ENCODE measurements at regions not wholly inside any gene's neighbourhood (a gene's known extent, or its start where the extent isn't known, plus 50 kb on each side); places are given as distances from the start of the nearest gene placed in this dataset.

DNA sequence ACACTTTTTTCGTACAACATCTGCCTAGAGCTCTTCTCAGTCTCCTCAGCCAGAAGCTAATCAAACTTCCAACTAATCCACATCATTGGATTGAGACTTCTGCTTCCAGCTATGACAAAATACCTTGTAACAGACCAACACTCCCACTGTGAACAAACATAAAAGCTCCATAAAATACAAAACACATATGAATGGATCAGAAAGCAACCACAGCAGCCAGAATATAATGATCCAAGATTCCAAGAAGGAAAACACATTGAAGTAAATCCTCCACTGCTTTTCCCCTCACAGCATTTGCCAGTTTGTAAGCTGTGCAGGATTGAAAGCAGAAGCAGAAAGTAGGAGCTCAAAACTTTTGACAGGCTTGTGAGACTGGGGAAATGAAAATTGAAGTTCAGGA lies 863.2 kb downstream of the TUSC7 start (continued):
- TF ChIP-seq, protein P1, sequence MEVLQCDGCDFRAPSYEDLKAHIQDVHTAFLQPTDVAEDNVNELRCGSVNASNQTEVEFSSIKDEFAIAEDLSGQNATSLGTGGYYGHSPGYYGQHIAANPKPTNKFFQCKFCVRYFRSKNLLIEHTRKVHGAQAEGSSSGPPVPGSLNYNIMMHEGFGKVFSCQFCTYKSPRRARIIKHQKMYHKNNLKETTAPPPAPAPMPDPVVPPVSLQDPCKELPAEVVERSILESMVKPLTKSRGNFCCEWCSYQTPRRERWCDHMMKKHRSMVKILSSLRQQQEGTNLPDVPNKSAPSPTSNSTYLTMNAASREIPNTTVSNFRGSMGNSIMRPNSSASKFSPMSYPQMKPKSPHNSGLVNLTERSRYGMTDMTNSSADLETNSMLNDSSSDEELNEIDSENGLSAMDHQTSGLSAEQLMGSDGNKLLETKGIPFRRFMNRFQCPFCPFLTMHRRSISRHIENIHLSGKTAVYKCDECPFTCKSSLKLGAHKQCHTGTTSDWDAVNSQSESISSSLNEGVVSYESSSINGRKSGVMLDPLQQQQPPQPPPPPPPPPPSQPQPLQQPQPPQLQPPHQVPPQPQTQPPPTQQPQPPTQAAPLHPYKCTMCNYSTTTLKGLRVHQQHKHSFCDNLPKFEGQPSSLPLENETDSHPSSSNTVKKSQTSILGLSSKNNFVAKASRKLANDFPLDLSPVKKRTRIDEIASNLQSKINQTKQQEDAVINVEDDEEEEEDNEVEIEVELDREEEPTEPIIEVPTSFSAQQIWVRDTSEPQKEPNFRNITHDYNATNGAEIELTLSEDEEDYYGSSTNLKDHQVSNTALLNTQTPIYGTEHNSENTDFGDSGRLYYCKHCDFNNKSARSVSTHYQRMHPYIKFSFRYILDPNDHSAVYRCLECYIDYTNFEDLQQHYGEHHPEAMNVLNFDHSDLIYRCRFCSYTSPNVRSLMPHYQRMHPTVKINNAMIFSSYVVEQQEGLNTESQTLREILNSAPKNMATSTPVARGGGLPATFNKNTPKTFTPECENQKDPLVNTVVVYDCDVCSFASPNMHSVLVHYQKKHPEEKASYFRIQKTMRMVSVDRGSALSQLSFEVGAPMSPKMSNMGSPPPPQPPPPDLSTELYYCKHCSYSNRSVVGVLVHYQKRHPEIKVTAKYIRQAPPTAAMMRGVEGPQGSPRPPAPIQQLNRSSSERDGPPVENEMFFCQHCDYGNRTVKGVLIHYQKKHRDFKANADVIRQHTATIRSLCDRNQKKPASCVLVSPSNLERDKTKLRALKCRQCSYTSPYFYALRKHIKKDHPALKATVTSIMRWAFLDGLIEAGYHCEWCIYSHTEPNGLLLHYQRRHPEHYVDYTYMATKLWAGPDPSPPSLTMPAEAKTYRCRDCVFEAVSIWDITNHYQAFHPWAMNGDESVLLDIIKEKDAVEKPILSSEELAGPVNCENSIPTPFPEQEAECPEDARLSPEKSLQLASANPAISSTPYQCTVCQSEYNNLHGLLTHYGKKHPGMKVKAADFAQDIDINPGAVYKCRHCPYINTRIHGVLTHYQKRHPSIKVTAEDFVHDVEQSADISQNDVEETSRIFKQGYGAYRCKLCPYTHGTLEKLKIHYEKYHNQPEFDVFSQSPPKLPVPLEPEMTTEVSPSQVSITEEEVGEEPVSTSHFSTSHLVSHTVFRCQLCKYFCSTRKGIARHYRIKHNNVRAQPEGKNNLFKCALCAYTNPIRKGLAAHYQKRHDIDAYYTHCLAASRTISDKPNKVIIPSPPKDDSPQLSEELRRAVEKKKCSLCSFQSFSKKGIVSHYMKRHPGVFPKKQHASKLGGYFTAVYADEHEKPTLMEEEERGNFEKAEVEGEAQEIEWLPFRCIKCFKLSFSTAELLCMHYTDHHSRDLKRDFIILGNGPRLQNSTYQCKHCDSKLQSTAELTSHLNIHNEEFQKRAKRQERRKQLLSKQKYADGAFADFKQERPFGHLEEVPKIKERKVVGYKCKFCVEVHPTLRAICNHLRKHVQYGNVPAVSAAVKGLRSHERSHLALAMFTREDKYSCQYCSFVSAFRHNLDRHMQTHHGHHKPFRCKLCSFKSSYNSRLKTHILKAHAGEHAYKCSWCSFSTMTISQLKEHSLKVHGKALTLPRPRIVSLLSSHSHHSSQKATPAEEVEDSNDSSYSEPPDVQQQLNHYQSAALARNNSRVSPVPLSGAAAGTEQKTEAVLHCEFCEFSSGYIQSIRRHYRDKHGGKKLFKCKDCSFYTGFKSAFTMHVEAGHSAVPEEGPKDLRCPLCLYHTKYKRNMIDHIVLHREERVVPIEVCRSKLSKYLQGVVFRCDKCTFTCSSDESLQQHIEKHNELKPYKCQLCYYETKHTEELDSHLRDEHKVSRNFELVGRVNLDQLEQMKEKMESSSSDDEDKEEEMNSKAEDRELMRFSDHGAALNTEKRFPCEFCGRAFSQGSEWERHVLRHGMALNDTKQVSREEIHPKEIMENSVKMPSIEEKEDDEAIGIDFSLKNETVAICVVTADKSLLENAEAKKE (CRISPR knock-in tag; IDR thresholded peaks at IDR 0.05): no peak

DNA sequence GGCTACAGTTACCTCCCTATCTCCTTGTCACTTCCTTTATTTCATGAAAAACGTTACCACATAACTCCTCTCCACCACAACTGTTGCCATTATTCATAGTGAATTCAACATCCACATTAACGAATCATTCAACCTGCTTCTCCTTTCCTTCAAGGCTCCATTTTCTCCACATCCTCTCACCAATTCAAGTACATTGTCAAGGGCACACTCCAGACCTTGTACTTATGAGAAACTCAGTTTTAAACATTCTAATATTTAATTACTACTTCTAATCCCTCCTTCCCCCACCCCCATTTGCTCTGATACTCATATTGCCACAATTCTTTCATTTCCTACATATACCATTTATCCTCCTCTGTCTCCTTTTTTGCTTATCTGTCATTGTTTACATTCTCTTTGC lies 871.2 kb downstream of the TUSC7 start:
- Histone ChIP-seq H3K36me3 (ENCODE audit: insufficient read depth) (no peaks in the 10 kb centered on the region), H3K4me3 (no peak overlapping the region), H3K9me2 (ENCODE audit: insufficient read depth) (peaks cover 18% of the 10 kb centered on the region), H3K4me2 (no peak overlapping the region), H3K27me3 (ENCODE audit: insufficient read depth) (no peaks in the 10 kb centered on the region), H4K20me1 (replicated peaks; ENCODE audit: insufficient read depth) (no peaks in the 10 kb centered on the region), H3K4me1 (ENCODE audit: insufficient read depth) (no peaks in the 10 kb centered on the region), H3K79me2 (replicated peaks; ENCODE audit: insufficient read depth) (no peaks in the 10 kb centered on the region), H3F3A (replicated peaks; ENCODE audit: low read depth) (no peaks in the 10 kb centered on the region), H3K27ac (ENCODE audit: low read depth) (no peak overlapping the region), H2AFZ (no peak overlapping the region)
- ATAC-seq (no peak), DNase-seq (ENCODE audit: low spot score) (no peak)
- H3K36me3 Mint-ChIP-seq (ENCODE audit: low read depth): no peaks in the 10 kb centered on the region
- H3K9me3 Mint-ChIP-seq: no peaks in the 10 kb centered on the region
- no peaks in the 10 kb centered on the region for H3K4me1 Mint-ChIP-seq
- H3K27ac Mint-ChIP-seq: no peak overlapping the region
- no peak overlapping the region for H3K4me3 Mint-ChIP-seq
- H3K27me3 Mint-ChIP-seq (ENCODE audit: insufficient read depth, low read depth, poor library complexity): no peaks in the 10 kb centered on the region
- TF ChIP-seq POLR2AphosphoS5 (IDR thresholded peaks at IDR 0.05; ENCODE audit: low read depth) (no peak), NANOG (IDR thresholded peaks at IDR 0.05; ENCODE audit: borderline replicate concordance) (no peak), JUNB (IDR thresholded peaks at IDR 0.05; ENCODE audit: unreplicated experiment) (no peak)

DNA sequence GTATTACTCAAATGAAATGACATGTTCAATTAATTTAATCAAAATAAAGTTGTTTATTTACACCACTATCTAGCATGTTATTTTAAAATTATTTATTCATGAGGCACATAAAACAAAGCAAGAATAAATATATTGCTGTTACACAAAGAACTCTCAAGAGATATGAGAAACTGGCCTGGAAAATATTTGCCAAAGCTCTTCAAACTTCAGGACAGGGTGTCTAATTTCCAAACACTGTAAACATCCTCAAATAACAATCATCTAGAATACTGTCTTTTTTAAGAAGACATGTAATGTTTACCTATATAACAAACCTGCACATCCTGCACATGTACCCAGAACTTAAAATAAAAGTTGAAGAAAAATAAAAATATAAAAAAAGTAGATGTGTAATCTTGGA lies 876.6 kb downstream of the TUSC7 start:
- H3K4me2 ChIP-seq: no peak overlapping the region
- no peaks in the 10 kb centered on the region for H3K27me3 Mint-ChIP-seq (ENCODE audit: insufficient read depth, low read depth, poor library complexity)
- peaks cover 12% of the 10 kb centered on the region for H3K4me1 ChIP-seq (ENCODE audit: insufficient read depth)
- H3K79me2 ChIP-seq (replicated peaks; ENCODE audit: insufficient read depth): no peaks in the 10 kb centered on the region
- no peaks in the 10 kb centered on the region for H4K20me1 ChIP-seq (replicated peaks; ENCODE audit: insufficient read depth)
- H3K4me1 Mint-ChIP-seq: peaks cover 18% of the 10 kb centered on the region
- 0 out of 2 replicates have a peak, but pooled peaks cover 1% of the 10 kb centered on the region for H3K9me2 ChIP-seq (ENCODE audit: insufficient read depth)
- H3K36me3 Mint-ChIP-seq (ENCODE audit: low read depth): no peaks in the 10 kb centered on the region
- no peak for DNase-seq (ENCODE audit: low spot score)
- H3K9me3 Mint-ChIP-seq: no peaks in the 10 kb centered on the region
- H3K27ac ChIP-seq (ENCODE audit: low read depth): no peak overlapping the region
- H2AFZ ChIP-seq: no peak overlapping the region
- no peak overlapping the region for H3K4me3 Mint-ChIP-seq
- ATAC-seq: no peak
- no peak for TF ChIP-seq NANOG (IDR thresholded peaks at IDR 0.05; ENCODE audit: borderline replicate concordance)
- TF ChIP-seq, protein P1 (CRISPR knock-in tag; IDR thresholded peaks at IDR 0.05): no peak
- no peaks in the 10 kb centered on the region for H3K36me3 ChIP-seq (ENCODE audit: insufficient read depth)
- no peaks in the 10 kb centered on the region for H3F3A ChIP-seq (replicated peaks; ENCODE audit: low read depth)
- H3K4me3 ChIP-seq: no peak overlapping the region
- no peaks in the 10 kb centered on the region for H3K27me3 ChIP-seq (ENCODE audit: insufficient read depth)
- H3K27ac Mint-ChIP-seq: no peak overlapping the region

Measured in GM23338 (cell line).